ENCODE measurements at regions not wholly inside any gene's neighbourhood (a gene's known extent, or its start where the extent isn't known, plus 50 kb on each side); places are given as distances from the start of the nearest gene placed in this dataset.

DNA sequence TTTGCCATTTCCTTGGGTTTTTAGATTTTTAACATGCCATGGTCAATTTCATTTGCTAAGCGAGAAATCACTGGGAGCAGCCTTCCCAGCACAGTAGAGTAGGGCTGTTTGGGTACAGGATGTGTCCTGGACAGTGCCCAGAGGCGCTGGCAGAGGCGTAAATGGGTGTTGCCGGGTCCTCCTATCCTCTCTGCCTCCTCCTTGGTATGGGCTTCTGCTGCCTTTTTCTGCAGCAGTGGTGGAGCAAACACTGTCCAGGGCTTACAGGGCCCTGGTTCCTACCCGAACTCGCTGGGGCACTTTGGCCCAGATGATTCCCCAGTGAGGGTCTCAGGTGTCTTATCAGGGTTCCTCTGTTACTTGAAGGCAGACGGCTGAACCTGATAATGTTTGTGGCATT is 298.3 kb downstream of the RPS24 start:
- H3K4me3 ChIP-seq: no peak overlapping the region
- H3K9me3 ChIP-seq (replicated peaks in 1 of 3): no peaks in the 10 kb centered on the region
- 94 to 97% (median 95%) methylated on average over 7 of the region's 7 CpGs for WGBS, 4 donors
- peaks cover 0 to 13% of the 10 kb centered on the region in 2 donors for H3K4me1 ChIP-seq (replicated peaks in 1 of 2)
- no peaks in the 10 kb centered on the region for H3K36me3 ChIP-seq (replicated peaks in 1 of 2)
- peak in 1 of 7 donors; percentile 10 for DNase-seq
- no peaks in the 10 kb centered on the region for H3K27me3 ChIP-seq
- no peak for TF ChIP-seq CTCF (IDR thresholded peaks at IDR 0.05)
- TF ChIP-seq POLR2A (IDR thresholded peaks at IDR 0.05): no peak
- no peak overlapping the region for H3K27ac ChIP-seq
- intact Hi-C loops (cut with DNase I): no loop called here

DNA sequence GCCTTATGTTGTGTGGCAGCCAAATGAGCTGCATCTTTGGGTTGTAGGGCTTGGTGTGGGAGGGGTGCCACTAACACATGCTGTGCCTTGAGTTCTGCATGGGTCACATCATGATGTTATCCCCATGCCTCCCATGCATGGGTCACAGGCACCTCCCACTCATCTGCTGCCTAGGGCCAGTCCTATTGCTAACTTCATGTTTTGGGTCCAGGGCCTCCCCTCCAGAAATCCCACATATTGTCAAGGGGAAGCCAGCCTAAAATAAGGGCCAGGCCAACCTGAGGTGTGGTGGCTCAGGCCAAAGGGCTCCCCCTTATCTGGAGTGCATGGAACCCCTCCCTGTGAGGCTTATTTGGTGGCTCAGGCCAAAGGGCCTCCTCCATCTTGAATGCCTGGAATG is 299.0 kb downstream of the RPS24 start:
- Histone ChIP-seq H3K4me1 (replicated peaks in 1 of 2) (peaks cover 0 to 13% of the 10 kb centered on the region in 2 donors), H3K9me3 (replicated peaks in 1 of 3) (no peaks in the 10 kb centered on the region), H3K27me3 (no peaks in the 10 kb centered on the region), H3K4me3 (no peak overlapping the region), H3K27ac (no peak overlapping the region), H3K36me3 (replicated peaks in 1 of 2) (no peaks in the 10 kb centered on the region)
- intact Hi-C loops (cut with DNase I): no loop called here
- no peak for TF ChIP-seq CTCF (IDR thresholded peaks at IDR 0.05)
- no peak for TF ChIP-seq POLR2A (IDR thresholded peaks at IDR 0.05)
- peak in 1 of 7 donors; percentile 5 for DNase-seq

GRCh38 chr10:78333362-78334143 is 299.9 kb downstream of the RPS24 start:
- Histone ChIP-seq H3K27me3 (no peaks in the 10 kb centered on the region), H3K4me1 (replicated peaks in 1 of 2) (peaks cover 0 to 13% of the 10 kb centered on the region in 2 donors), H3K27ac (no peak overlapping the region), H3K36me3 (replicated peaks in 1 of 2) (no peaks in the 10 kb centered on the region), H3K9me3 (replicated peaks in 1 of 3) (no peaks in the 10 kb centered on the region), H3K4me3 (no peak overlapping the region)
- 87 to 93% (median 93%) methylated on average over 8 to 9 of the region's 9 CpGs for WGBS, 4 donors
- DNase-seq: peak in 2 of 7 donors; percentile 6 to 11
- intact Hi-C loops (cut with DNase I): no loop called here
- TF ChIP-seq POLR2A (IDR thresholded peaks at IDR 0.05) (no peak), CTCF (IDR thresholded peaks at IDR 0.05) (no peak)

GRCh38 chr10:78335371-78335690 is 301.7 kb downstream of the RPS24 start:
- Histone ChIP-seq H3K4me1 (replicated peaks in 1 of 2) (peaks cover 0 to 23% of the 10 kb centered on the region in 2 donors), H3K36me3 (replicated peaks in 1 of 2) (no peaks in the 10 kb centered on the region), H3K27me3 (no peaks in the 10 kb centered on the region), H3K9me3 (replicated peaks in 1 of 3) (no peaks in the 10 kb centered on the region), H3K4me3 (no peak overlapping the region), H3K27ac (peak overlapping the region in 1 of 5 donors; percentile 70)
- intact Hi-C loops (cut with DNase I): no loop called here
- DNase-seq: no peak
- WGBS, 4 donors: 74 to 88% (median 78%) methylated on average over 1 of the region's 1 CpG
- TF ChIP-seq POLR2A (IDR thresholded peaks at IDR 0.05): no peak
